SK-N-SH (cell line): ENCODE measurements at regions not wholly inside any gene's neighbourhood (a gene's known extent, or its start where the extent isn't known, plus 50 kb on each side); places are given as distances from the start of the nearest gene placed in this dataset.

Experiments
- CTCF ChIA-PET: fragments of 300-600, 350-600 bp; formaldehyde crosslinking; extraction: SDS; loops from one replicate; lab custom pipeline; 2021; lab: Yijun Ruan, JAX
- POLR2A ChIA-PET: fragments of 350-600 bp; sonication (Branson Sonifier 250); formaldehyde crosslinking; extraction: SDS; loops from one replicate; lab custom pipeline; 2020; ENCODE audit warnings: antibody characterized with exemption, inconsistent platforms; lab: Yijun Ruan, JAX
- DNase-seq: peaks from one replicate; pipeline ENCODE4 v3.0.0; 2012
- H2AFZ ChIP-seq: fragments of 200-600 bp; sonication (generic); 2 replicates; pipeline ENCODE4 v1.8.1; 2016; ENCODE audit warnings: antibody characterized with exemption, mild to moderate bottlenecking, low read depth
- H3F3A ChIP-seq: fragments of 200-600 bp; sonication (generic); replicated peaks from 2 replicates; pipeline ENCODE3; 2016; ENCODE audit warnings: antibody characterized with exemption, mild to moderate bottlenecking; ENCODE audit not compliant: insufficient read depth
- H3K27ac ChIP-seq, 2 experiments: fragments of 200-500 bp in 1 of 2; fragments of 200-600 bp in 1 of 2; sonication (Bioruptor generic) in 1 of 2; sonication (generic), shearing (Covaris generic) in 1 of 2; 2 replicates each; pipeline versions ENCODE4 v1.5.1 to v1.6.1; 2014 to 2016; ENCODE audit warnings: low read depth in 2 of 2, inconsistent platforms in 1 of 2, low read length in 1 of 2, mild to moderate bottlenecking in 1 of 2, mixed read lengths in 1 of 2
- H3K27me3 ChIP-seq: fragments of 200-600 bp; sonication (generic), shearing (Covaris generic); 2 replicates; pipeline ENCODE4 v1.6.1; 2016; ENCODE audit warnings: mixed run types; ENCODE audit not compliant: insufficient read depth
- H3K36me3 ChIP-seq, 2 experiments: fragments of 200-500 bp in 1 of 2; fragments of 200-600 bp in 1 of 2; sonication (Bioruptor generic) in 1 of 2; sonication (generic) in 1 of 2; replicated peaks in 1 of 2; 2 replicates each; pipeline versions ENCODE3 to v1.5.1; 2014 to 2016; ENCODE audit warnings: low read length in 1 of 2, mild to moderate bottlenecking in 1 of 2; ENCODE audit not compliant: insufficient read depth in 2 of 2, control insufficient read depth in 1 of 2
- H3K4me1 ChIP-seq, 2 experiments: fragments of 200-500 bp in 1 of 2; fragments of 200-600 bp in 1 of 2; sonication (Bioruptor generic) in 1 of 2; sonication (generic), shearing (Covaris generic) in 1 of 2; 2 replicates each; pipeline versions ENCODE4 v1.5.1 to v1.6.1; 2014 to 2016; ENCODE audit warnings: low read depth in 1 of 2, low read length in 1 of 2, mixed run types in 1 of 2; ENCODE audit not compliant: insufficient read depth in 2 of 2, control insufficient read depth in 1 of 2
- H3K4me2 ChIP-seq: fragments of 200-600 bp; sonication (generic), shearing (Covaris generic); 2 replicates; pipeline ENCODE4 v1.6.1; 2017; ENCODE audit warnings: mixed run types
- H3K4me3 ChIP-seq, 2 experiments: fragments of 200-500 bp in 1 of 2; fragments of 200-600 bp in 1 of 2; sonication (Bioruptor generic) in 1 of 2; sonication (generic), shearing (Covaris generic) in 1 of 2; 2 replicates each; pipeline versions ENCODE4 v1.5.1 to v1.8.1; 2014 to 2016; ENCODE audit warnings: low read depth in 2 of 2, inconsistent platforms in 1 of 2, low read length in 1 of 2, mild to moderate bottlenecking in 1 of 2, mixed read lengths in 1 of 2, moderate library complexity in 1 of 2
- H3K79me2 ChIP-seq: fragments of 200-600 bp; sonication (generic); 2 replicates; pipeline ENCODE4 v1.8.1; 2017; ENCODE audit warnings: mild to moderate bottlenecking; ENCODE audit not compliant: insufficient read depth
- H3K9ac ChIP-seq: fragments of 200-600 bp; sonication (generic); 2 replicates; pipeline ENCODE4 v1.6.1; 2017; ENCODE audit warnings: mixed run types
- H3K9me2 ChIP-seq: fragments of 200-600 bp; sonication (generic); 2 replicates; pipeline ENCODE4 v1.6.1; 2017; ENCODE audit warnings: mixed run types
- H3K9me3 ChIP-seq: fragments of 200-600 bp; sonication (generic); 2 replicates; pipeline ENCODE4 v1.6.1; 2017; ENCODE audit warnings: mixed run types, mild to moderate bottlenecking, moderate library complexity
- H4K20me1 ChIP-seq: fragments of 200-600 bp; sonication (generic); 2 replicates; pipeline ENCODE4 v1.6.1; 2017; ENCODE audit warnings: mild to moderate bottlenecking, mixed run types; ENCODE audit not compliant: insufficient read depth
- CHD2 ChIP-seq: fragments of 150-350 bp; IDR thresholded peaks from 2 replicates; pipeline ENCODE4 v1.6.1; 2018; ENCODE audit warnings: low read length; ENCODE audit not compliant: partially characterized antibody
- ELF1 ChIP-seq: IDR thresholded peaks from 2 replicates; pipeline ENCODE4 v1.4.0; 2012
- FOSL2 ChIP-seq: IDR thresholded peaks from 2 replicates; pipeline ENCODE4 v1.4.0; 2012; ENCODE audit warnings: low read depth, mild to moderate bottlenecking, moderate library complexity, borderline replicate concordance
- GABPA ChIP-seq: IDR thresholded peaks from 2 replicates; pipeline ENCODE4 v1.4.0; 2012; ENCODE audit warnings: low read depth, mild to moderate bottlenecking
- JUND ChIP-seq: IDR thresholded peaks from 2 replicates; pipeline ENCODE4 v1.4.0; 2012
- NFIC ChIP-seq: IDR thresholded peaks from 2 replicates; pipeline ENCODE4 v1.4.0; 2012; ENCODE audit warnings: borderline replicate concordance
- PBX3 ChIP-seq: IDR thresholded peaks from 2 replicates; pipeline ENCODE4; 2012
- POLR2AphosphoS5 ChIP-seq: IDR thresholded peaks from 2 replicates; pipeline ENCODE4 v1.6.1; 2012; ENCODE audit warnings: low read depth, low read length
- RCOR1 ChIP-seq: fragments of 150-350 bp; IDR thresholded peaks from 2 replicates; pipeline ENCODE4 v1.6.1; 2017; ENCODE audit warnings: antibody characterized with exemption, low read length
- SIN3A ChIP-seq: IDR thresholded peaks from 2 replicates; pipeline ENCODE4 v1.6.1; 2012; ENCODE audit warnings: low read depth, mild to moderate bottlenecking, low read length, moderate library complexity, borderline replicate concordance
- SMC3 ChIP-seq: IDR thresholded peaks from 2 replicates; pipeline ENCODE4 v1.6.1; 2012; ENCODE audit warnings: low read depth, low read length, improper control_type of control experiment
- TAF1 ChIP-seq: IDR thresholded peaks from 2 replicates; pipeline ENCODE4 v1.6.1; 2012; ENCODE audit warnings: low read depth, mild to moderate bottlenecking, low read length, moderate library complexity, borderline replicate concordance
- TCF12 ChIP-seq: IDR thresholded peaks from 2 replicates; pipeline ENCODE4 v1.4.0; 2012
- TEAD4 ChIP-seq: IDR thresholded peaks from 2 replicates; pipeline ENCODE4 v1.4.0; 2012; ENCODE audit warnings: mild to moderate bottlenecking, borderline replicate concordance; ENCODE audit not compliant: insufficient read depth
- USF1 ChIP-seq: IDR thresholded peaks from 2 replicates; pipeline ENCODE4 v1.4.0; 2012; ENCODE audit warnings: low read depth, borderline replicate concordance
- WGBS: methylation state at CpG from one replicate; pipeline ENCODE4 v1.1.6; 2017; ENCODE audit warnings: low lambda C conversion rate; 5-methylcytosine and 5-hydroxymethylcytosine counted together
- TF ChIP-seq, protein P1 (sequence below): fragments of 200-600 bp; sonication (generic); IDR thresholded peaks from 2 replicates; pipeline ENCODE4 v1.6.1; 2017; ENCODE audit warnings: antibody characterized with exemption, mild to moderate bottlenecking, moderate library complexity

DNA sequence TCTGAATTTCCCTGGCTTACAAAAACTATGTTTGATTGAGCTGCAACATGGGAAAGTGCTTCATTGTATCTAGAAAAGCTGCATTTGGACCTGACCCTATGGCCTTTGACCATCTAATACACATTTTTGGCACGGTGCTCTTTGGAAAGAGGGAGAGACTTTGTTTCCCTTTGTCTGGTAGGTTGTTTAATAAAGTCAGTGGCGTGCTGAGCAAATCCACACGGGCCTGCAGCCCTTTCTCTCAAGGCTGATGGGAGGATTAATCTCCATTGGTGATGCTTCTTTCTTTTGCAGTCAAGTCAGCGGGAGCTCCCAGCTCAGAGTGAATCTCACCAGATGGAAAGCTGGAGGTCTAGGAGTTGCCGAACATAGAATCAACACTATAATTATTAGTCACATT, 314.7 kb upstream of the CNR1 start:
- CTCF ChIA-PET: no interaction called here
- Histone ChIP-seq H3K27ac (no peak overlapping the region), H3K27me3 (no peaks in the 10 kb centered on the region), H2AFZ (no peak overlapping the region), H3K79me2 (no peaks in the 10 kb centered on the region), H3K4me3 (no peak overlapping the region), H3K9ac (no peak overlapping the region), H3K4me1 (no peaks in the 10 kb centered on the region), H3K36me3 (no peaks in the 10 kb centered on the region), H4K20me1 (no peaks in the 10 kb centered on the region), H3K4me2 (no peak overlapping the region), H3K9me3 (no peaks in the 10 kb centered on the region), H3F3A (no peaks in the 10 kb centered on the region), H3K9me2 (no peaks in the 10 kb centered on the region)
- POLR2A ChIA-PET: no interaction called here
- DNase-seq: no peak
- 39% methylated on average over 5 of the region's 5 CpGs for WGBS
- TF ChIP-seq JUND: no peak
- no peak for TF ChIP-seq FOSL2
- no peak for TF ChIP-seq TCF12
- TF ChIP-seq SIN3A: no peak
- no peak for TF ChIP-seq NFIC
- TF ChIP-seq TEAD4: no peak
- TF ChIP-seq ELF1: no peak
- no peak for TF ChIP-seq GABPA
- TF ChIP-seq TAF1: no peak
- TF ChIP-seq CHD2: no peak
- TF ChIP-seq, protein P1, sequence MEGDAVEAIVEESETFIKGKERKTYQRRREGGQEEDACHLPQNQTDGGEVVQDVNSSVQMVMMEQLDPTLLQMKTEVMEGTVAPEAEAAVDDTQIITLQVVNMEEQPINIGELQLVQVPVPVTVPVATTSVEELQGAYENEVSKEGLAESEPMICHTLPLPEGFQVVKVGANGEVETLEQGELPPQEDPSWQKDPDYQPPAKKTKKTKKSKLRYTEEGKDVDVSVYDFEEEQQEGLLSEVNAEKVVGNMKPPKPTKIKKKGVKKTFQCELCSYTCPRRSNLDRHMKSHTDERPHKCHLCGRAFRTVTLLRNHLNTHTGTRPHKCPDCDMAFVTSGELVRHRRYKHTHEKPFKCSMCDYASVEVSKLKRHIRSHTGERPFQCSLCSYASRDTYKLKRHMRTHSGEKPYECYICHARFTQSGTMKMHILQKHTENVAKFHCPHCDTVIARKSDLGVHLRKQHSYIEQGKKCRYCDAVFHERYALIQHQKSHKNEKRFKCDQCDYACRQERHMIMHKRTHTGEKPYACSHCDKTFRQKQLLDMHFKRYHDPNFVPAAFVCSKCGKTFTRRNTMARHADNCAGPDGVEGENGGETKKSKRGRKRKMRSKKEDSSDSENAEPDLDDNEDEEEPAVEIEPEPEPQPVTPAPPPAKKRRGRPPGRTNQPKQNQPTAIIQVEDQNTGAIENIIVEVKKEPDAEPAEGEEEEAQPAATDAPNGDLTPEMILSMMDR: no peak
- TF ChIP-seq RCOR1: no peak
- TF ChIP-seq USF1: no peak
- no peak for TF ChIP-seq POLR2AphosphoS5

- CTCF ChIA-PET: no interaction called here
- no peak overlapping the region for H2AFZ ChIP-seq
These were observed 311.3 kb upstream of the CNR1 start for GRCh38 chr6:88477413-88477812.

More at GRCh38 chr6:88477413-88477812, 311.3 kb upstream of the CNR1 start:
- H3K9me3 ChIP-seq: no peaks in the 10 kb centered on the region
- POLR2A ChIA-PET: no interaction called here
- no peak overlapping the region for H3K4me2 ChIP-seq
- no peak overlapping the region for H3K4me3 ChIP-seq
- no peak for DNase-seq
- H3K4me1 ChIP-seq: no peaks in the 10 kb centered on the region
- no peaks in the 10 kb centered on the region for H3K9me2 ChIP-seq
- no peaks in the 10 kb centered on the region for H3K79me2 ChIP-seq
- no peak for TF ChIP-seq POLR2AphosphoS5
- TF ChIP-seq SMC3: no peak
- no peak for TF ChIP-seq TAF1
- TF ChIP-seq PBX3: no peak
- TF ChIP-seq CHD2: no peak
- no peak overlapping the region for H3K27ac ChIP-seq
- H3K27me3 ChIP-seq: no peaks in the 10 kb centered on the region
- no peak overlapping the region for H3K9ac ChIP-seq
- no peaks in the 10 kb centered on the region for H4K20me1 ChIP-seq
- H3F3A ChIP-seq: no peaks in the 10 kb centered on the region
- WGBS: 32% methylated on average over 2 of the region's 3 CpGs
- H3K36me3 ChIP-seq: no peaks in the 10 kb centered on the region
